HL-60 (cell line): ENCODE measurements at regions not wholly inside any gene's neighbourhood (a gene's known extent, or its start where the extent isn't known, plus 50 kb on each side); places are given as distances from the start of the nearest gene placed in this dataset.

Source experiments
- DNase-seq, 2 experiments: peaks; one replicate each; pipeline ENCODE4 v3.0.0-alpha.2; 2010 to 2020; ENCODE audit warnings: low read depth in 1 of 2, low spot score in 1 of 2
- H3K27ac ChIP-seq: fragments of 250-450 bp; sonication (Bioruptor Pico); replicated peaks from 2 replicates; pipeline ENCODE4 v1.5.1; 2020; ENCODE audit warnings: mild to moderate bottlenecking, moderate library complexity
- H3K27me3 ChIP-seq: fragments of 250-450 bp; sonication (Bioruptor Pico); 2 replicates; pipeline ENCODE4 v1.5.1; 2021; ENCODE audit warnings: mild to moderate bottlenecking, moderate library complexity; ENCODE audit not compliant: insufficient read depth, poor library complexity, severe bottlenecking
- H3K4me3 ChIP-seq: replicated peaks from 2 replicates; pipeline ENCODE4 v1.5.1; 2011; ENCODE audit warnings: mild to moderate bottlenecking, control low read depth, low read length; ENCODE audit not compliant: insufficient read depth
- CTCF ChIP-seq: IDR thresholded peaks from one replicate; pipeline ENCODE4 v1.5.1; 2011; ENCODE audit warnings: low read length, control low read depth, inconsistent platforms; ENCODE audit not compliant: insufficient read depth
- GABPA ChIP-seq: IDR thresholded peaks from 2 replicates; pipeline ENCODE4 v1.6.1; 2012; ENCODE audit warnings: low read depth
- POLR2AphosphoS5 ChIP-seq: IDR thresholded peaks from 2 replicates; pipeline ENCODE4 v1.6.1; 2012; ENCODE audit warnings: low read depth
- REST ChIP-seq: IDR thresholded peaks from 2 replicates; pipeline ENCODE4 v1.6.1; 2012; ENCODE audit warnings: low read depth; ENCODE audit not compliant: insufficient replicate concordance
- SPI1 ChIP-seq: IDR thresholded peaks from 2 replicates; pipeline ENCODE4 v1.6.1; 2012; ENCODE audit warnings: low read depth, mild to moderate bottlenecking, borderline replicate concordance

- Histone ChIP-seq H3K27ac (no peak overlapping the region), H3K27me3 (no peaks in the 10 kb centered on the region), H3K4me3 (no peak overlapping the region)
- no peak for TF ChIP-seq POLR2AphosphoS5
- no peak for TF ChIP-seq GABPA
- TF ChIP-seq CTCF, result no peak
- no peak for TF ChIP-seq SPI1
- no peak for TF ChIP-seq REST
- DNase-seq, result no peak
Measured at GRCh38 chr3:69441732-69442131, 55.8 kb upstream of the FRMD4B start.

GRCh38 chr3:69441040-69441439, 55.2 kb upstream of the FRMD4B start:
- no peak for DNase-seq
- TF ChIP-seq REST (no peak), SPI1 (no peak), POLR2AphosphoS5 (no peak), CTCF (no peak), GABPA (no peak)
- Histone ChIP-seq H3K27ac (no peak overlapping the region), H3K27me3 (no peaks in the 10 kb centered on the region), H3K4me3 (no peak overlapping the region)

GRCh38 chr3:69439643-69440270, 53.9 kb upstream of the FRMD4B start:
- TF ChIP-seq POLR2AphosphoS5, result no peak
- no peak for TF ChIP-seq REST
- TF ChIP-seq GABPA, result no peak
- TF ChIP-seq SPI1, result no peak
- peak; percentile 26 for TF ChIP-seq CTCF
- no peak overlapping the region for H3K4me3 ChIP-seq
- H3K27ac ChIP-seq, result no peak overlapping the region
- DNase-seq, result no peak
- no peaks in the 10 kb centered on the region for H3K27me3 ChIP-seq
